ENCODE measurements at regions not wholly inside any gene's neighbourhood (a gene's known extent, or its start where the extent isn't known, plus 50 kb on each side); places are given as distances from the start of the nearest gene placed in this dataset.

GRCh38 chr20:7748624-7749023, 191.6 kb downstream of the HAO1 start:
- H3K4me3 ChIP-seq (ENCODE audit: insufficient read depth, low read depth, low read length): no peak overlapping the region
- H3K36me3 ChIP-seq (replicated peaks; ENCODE audit: control insufficient read depth, insufficient read depth, low read length): no peaks in the 10 kb centered on the region
- DNase-seq: no peak
- H3K27me3 ChIP-seq (ENCODE audit: control insufficient read depth, insufficient read depth, low read length): no peaks in the 10 kb centered on the region

DNA sequence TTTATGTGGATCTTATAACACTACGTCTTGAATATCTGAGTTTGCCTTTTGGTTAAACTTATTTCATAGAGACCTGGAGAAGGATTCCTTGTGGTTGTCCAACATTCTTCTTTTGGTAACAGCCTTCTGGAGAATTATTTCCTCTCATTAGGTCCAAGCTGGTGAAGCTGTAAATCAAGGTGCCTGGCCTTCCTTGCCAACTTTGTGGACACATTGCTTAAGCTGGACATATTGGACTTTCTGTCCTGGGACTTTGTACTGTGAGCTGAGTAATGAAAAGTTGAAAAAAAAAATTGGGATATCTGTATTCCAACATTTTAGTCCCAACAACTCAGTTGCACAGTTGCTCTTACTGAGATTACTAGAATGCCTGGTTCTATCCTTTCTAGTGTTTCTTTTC, 186.2 kb downstream of the HAO1 start:
- no peaks in the 10 kb centered on the region for H3K27me3 ChIP-seq (ENCODE audit: control insufficient read depth, insufficient read depth, low read length)
- no peak overlapping the region for H3K4me3 ChIP-seq (ENCODE audit: insufficient read depth, low read depth, low read length)
- no peak for DNase-seq
- no peaks in the 10 kb centered on the region for H3K36me3 ChIP-seq (replicated peaks; ENCODE audit: control insufficient read depth, insufficient read depth, low read length)

- Histone ChIP-seq H3K36me3 (replicated peaks; ENCODE audit: control insufficient read depth, insufficient read depth, low read length) (no peaks in the 10 kb centered on the region), H3K4me3 (ENCODE audit: insufficient read depth, low read depth, low read length) (no peak overlapping the region), H3K27me3 (ENCODE audit: control insufficient read depth, insufficient read depth, low read length) (no peaks in the 10 kb centered on the region)
- DNase-seq: no peak
Measured at GRCh38 chr20:7758406-7758805, 181.9 kb downstream of the HAO1 start.

DNA sequence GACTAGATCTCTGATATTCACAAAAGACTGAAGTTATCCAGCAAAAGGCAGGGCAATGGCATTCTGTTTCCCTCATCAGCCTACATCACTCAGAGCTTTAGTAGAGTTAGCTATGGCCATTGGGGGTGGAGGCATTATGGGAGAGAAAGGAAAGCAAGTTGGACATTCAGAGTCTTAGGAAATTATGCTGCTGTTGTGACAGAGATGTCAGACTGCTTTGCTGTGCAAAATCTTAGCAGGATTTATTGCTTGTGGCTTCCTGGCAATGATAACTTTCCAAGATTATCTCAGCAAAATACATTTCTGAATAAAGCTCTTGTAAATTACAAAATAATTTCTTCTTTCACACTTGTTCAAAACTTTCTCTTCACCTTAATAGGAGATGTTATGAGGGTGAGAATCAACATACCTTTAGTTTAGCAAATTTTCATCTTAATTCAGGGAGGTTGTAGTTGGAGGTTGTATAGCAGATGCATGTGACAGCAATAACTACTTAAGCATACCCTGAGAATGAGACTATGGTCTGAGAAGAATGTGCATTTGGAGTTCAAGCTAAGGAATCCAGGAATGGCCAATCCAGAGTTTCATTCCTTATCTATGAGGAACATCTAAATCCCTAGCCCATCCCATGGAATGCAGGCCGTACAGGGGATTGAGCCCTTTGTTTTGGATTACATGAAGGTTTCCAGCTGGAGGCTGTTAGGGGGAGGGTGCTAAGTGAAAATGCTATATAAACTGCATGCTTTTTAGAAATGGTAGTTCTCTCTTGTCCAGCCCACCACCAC, 179.8 kb downstream of the HAO1 start:
- H3K4me3 ChIP-seq (ENCODE audit: insufficient read depth, low read depth, low read length): no peak overlapping the region
- H3K27me3 ChIP-seq (ENCODE audit: control insufficient read depth, insufficient read depth, low read length): no peaks in the 10 kb centered on the region
- no peaks in the 10 kb centered on the region for H3K36me3 ChIP-seq (replicated peaks; ENCODE audit: control insufficient read depth, insufficient read depth, low read length)
- DNase-seq: no peak

- DNase-seq: no peak
- Histone ChIP-seq H3K36me3 (replicated peaks; ENCODE audit: control insufficient read depth, insufficient read depth, low read length) (no peaks in the 10 kb centered on the region), H3K4me3 (ENCODE audit: insufficient read depth, low read depth, low read length) (no peak overlapping the region), H3K27me3 (ENCODE audit: control insufficient read depth, insufficient read depth, low read length) (no peaks in the 10 kb centered on the region)
Measured at GRCh38 chr20:7765221-7765620, 175.0 kb downstream of the HAO1 start.

GRCh38 chr20:7770046-7770445, 170.2 kb downstream of the HAO1 start:
- no peaks in the 10 kb centered on the region for H3K36me3 ChIP-seq (replicated peaks; ENCODE audit: control insufficient read depth, insufficient read depth, low read length)
- no peak overlapping the region for H3K4me3 ChIP-seq (ENCODE audit: insufficient read depth, low read depth, low read length)
- H3K27me3 ChIP-seq (ENCODE audit: control insufficient read depth, insufficient read depth, low read length): no peaks in the 10 kb centered on the region
- DNase-seq: no peak

GRCh38 chr20:7770578-7770977, 169.7 kb downstream of the HAO1 start:
- DNase-seq: no peak
- H3K36me3 ChIP-seq (replicated peaks; ENCODE audit: control insufficient read depth, insufficient read depth, low read length): no peaks in the 10 kb centered on the region
- H3K27me3 ChIP-seq (ENCODE audit: control insufficient read depth, insufficient read depth, low read length): no peaks in the 10 kb centered on the region

DNA sequence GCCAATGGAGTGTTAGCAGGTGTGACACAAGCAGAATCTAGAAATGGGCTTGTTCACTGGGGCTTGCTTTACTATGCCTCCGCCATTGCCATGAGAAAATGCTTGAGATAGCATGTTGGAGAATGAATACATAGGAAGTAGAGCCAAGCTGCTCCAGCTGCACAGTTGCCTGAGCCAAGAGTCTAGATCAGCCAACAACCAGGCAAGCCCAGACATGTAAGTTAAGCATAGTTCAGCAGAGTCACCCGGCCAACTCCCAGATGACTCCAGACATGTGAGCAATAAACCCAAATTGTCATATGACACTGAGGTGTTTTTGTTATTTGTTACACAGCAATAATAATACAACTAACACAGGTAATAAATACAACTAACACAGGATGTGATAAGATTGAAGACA, 167.9 kb downstream of the HAO1 start:
- no peaks in the 10 kb centered on the region for H3K27me3 ChIP-seq (ENCODE audit: control insufficient read depth, insufficient read depth, low read length)
- no peak for DNase-seq
- H3K4me3 ChIP-seq (ENCODE audit: insufficient read depth, low read depth, low read length): no peak overlapping the region
- H3K36me3 ChIP-seq (replicated peaks; ENCODE audit: control insufficient read depth, insufficient read depth, low read length): no peaks in the 10 kb centered on the region

More at GRCh38 chr20:7770578-7770977, 169.7 kb downstream of the HAO1 start:
- H3K4me3 ChIP-seq (ENCODE audit: insufficient read depth, low read depth, low read length): no peak overlapping the region

GRCh38 chr20:7773511-7773910, 166.7 kb downstream of the HAO1 start:
- no peak for DNase-seq
- no peak overlapping the region for H3K4me3 ChIP-seq (ENCODE audit: insufficient read depth, low read depth, low read length)
- no peaks in the 10 kb centered on the region for H3K27me3 ChIP-seq (ENCODE audit: control insufficient read depth, insufficient read depth, low read length)
- H3K36me3 ChIP-seq (replicated peaks; ENCODE audit: control insufficient read depth, insufficient read depth, low read length): no peaks in the 10 kb centered on the region

DNA sequence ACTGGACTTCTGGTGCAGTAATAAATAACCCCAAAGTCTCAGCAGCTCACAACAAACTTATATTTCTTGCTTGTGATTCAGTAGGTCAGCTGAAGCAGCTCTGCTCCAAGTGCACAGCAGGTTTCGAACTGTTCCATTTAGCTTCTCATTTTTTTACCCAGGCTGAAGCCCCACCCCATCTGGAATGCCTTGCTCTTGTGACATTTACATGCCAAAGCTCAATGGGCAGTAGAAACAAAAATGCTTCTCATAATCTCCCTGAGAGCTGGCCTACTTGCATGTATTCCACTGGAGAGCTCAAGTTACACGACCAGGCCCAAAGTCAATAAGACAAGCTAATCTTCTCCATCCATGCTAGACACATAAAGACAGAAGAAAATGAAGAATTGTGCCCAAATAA, 165.2 kb downstream of the HAO1 start:
- no peaks in the 10 kb centered on the region for H3K36me3 ChIP-seq (replicated peaks; ENCODE audit: control insufficient read depth, insufficient read depth, low read length)
- no peaks in the 10 kb centered on the region for H3K27me3 ChIP-seq (ENCODE audit: control insufficient read depth, insufficient read depth, low read length)
- no peak for DNase-seq
- no peak overlapping the region for H3K4me3 ChIP-seq (ENCODE audit: insufficient read depth, low read depth, low read length)

GRCh38 chr20:7776148-7776547, 164.1 kb downstream of the HAO1 start:
- H3K4me3 ChIP-seq (ENCODE audit: insufficient read depth, low read depth, low read length): no peak overlapping the region
- no peaks in the 10 kb centered on the region for H3K27me3 ChIP-seq (ENCODE audit: control insufficient read depth, insufficient read depth, low read length)
- DNase-seq: no peak

DNA sequence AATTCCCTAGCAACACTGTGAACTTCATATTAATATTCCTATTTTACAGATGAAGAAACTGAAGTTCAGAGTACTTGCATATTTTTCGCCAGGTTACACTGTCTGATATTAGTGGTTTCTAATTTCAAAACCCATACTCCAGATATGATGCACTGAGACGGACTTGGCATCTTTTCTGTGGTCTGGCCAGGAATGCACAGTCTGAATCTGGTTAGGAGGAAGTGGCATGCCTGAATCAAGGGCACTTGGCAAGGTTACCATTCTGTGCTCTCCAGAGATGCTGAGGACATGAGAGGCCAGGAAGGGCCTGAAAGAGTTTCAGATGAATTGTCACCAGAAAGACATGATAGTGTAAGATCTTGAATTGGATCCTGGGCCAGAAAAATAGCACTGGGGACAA, 150.1 kb downstream of the HAO1 start:
- Histone ChIP-seq H3K27me3 (ENCODE audit: control insufficient read depth, insufficient read depth, low read length) (no peaks in the 10 kb centered on the region), H3K36me3 (replicated peaks; ENCODE audit: control insufficient read depth, insufficient read depth, low read length) (no peaks in the 10 kb centered on the region), H3K4me3 (ENCODE audit: insufficient read depth, low read depth, low read length) (no peak overlapping the region)
- DNase-seq: no peak

More at GRCh38 chr20:7776148-7776547, 164.1 kb downstream of the HAO1 start:
- H3K36me3 ChIP-seq (replicated peaks; ENCODE audit: control insufficient read depth, insufficient read depth, low read length): no peaks in the 10 kb centered on the region

GRCh38 chr20:7792150-7792869, 147.9 kb downstream of the HAO1 start:
- H3K36me3 ChIP-seq (replicated peaks; ENCODE audit: control insufficient read depth, insufficient read depth, low read length): no peaks in the 10 kb centered on the region
- H3K4me3 ChIP-seq (ENCODE audit: insufficient read depth, low read depth, low read length): no peak overlapping the region
- no peak for DNase-seq
- H3K27me3 ChIP-seq (ENCODE audit: control insufficient read depth, insufficient read depth, low read length): no peaks in the 10 kb centered on the region

GRCh38 chr20:7798176-7798575, 142.1 kb downstream of the HAO1 start:
- DNase-seq: no peak
- no peak overlapping the region for H3K4me3 ChIP-seq (ENCODE audit: insufficient read depth, low read depth, low read length)
- no peaks in the 10 kb centered on the region for H3K36me3 ChIP-seq (replicated peaks; ENCODE audit: control insufficient read depth, insufficient read depth, low read length)
- no peaks in the 10 kb centered on the region for H3K27me3 ChIP-seq (ENCODE audit: control insufficient read depth, insufficient read depth, low read length)

DNA sequence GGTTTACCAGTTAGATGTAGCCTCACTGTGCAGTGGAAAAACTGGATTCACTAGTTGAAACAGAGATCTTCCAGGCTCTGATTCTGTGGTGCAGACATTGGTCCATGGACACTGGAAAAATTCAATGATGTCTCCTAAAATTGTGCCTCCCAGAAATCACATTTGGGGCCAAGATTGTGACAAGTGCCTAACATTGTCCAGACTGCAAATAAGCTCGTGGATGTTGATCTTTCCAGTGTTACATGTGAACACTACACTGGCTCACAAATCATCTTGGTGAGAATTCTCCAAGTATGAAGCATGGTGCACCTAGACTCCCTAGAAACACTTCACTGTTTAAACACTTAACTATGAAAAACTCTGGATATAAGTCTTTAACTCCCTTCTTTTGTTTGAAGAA, 140.4 kb downstream of the HAO1 start:
- H3K36me3 ChIP-seq (replicated peaks; ENCODE audit: control insufficient read depth, insufficient read depth, low read length): no peaks in the 10 kb centered on the region
- no peak overlapping the region for H3K4me3 ChIP-seq (ENCODE audit: insufficient read depth, low read depth, low read length)
- DNase-seq: no peak
- no peaks in the 10 kb centered on the region for H3K27me3 ChIP-seq (ENCODE audit: control insufficient read depth, insufficient read depth, low read length)

Data from H7 (cell line).